IgD-negative memory B cell (primary cell): ENCODE measurements at regions not wholly inside any gene's neighbourhood (a gene's known extent, or its start where the extent isn't known, plus 50 kb on each side); places are given as distances from the start of the nearest gene placed in this dataset.

ENCODE experiments used
- H3K27ac Mint-ChIP-seq, 3 donors: one replicate each; pipeline ENCODE4 v1.8.0; 2020 to 2022; ENCODE audit warnings: mild to moderate bottlenecking in 3 of 3, mixed read lengths in 3 of 3, moderate library complexity in 1 of 3
- H3K27me3 Mint-ChIP-seq: one replicate; pipeline ENCODE4 v1.8.0; 2021; ENCODE audit warnings: mixed read lengths
- H3K36me3 Mint-ChIP-seq: one replicate; pipeline ENCODE4 v1.8.0; 2020; ENCODE audit warnings: mild to moderate bottlenecking, mixed read lengths
- H3K4me1 Mint-ChIP-seq, 3 donors: one replicate each; pipeline ENCODE4 v1.8.0; 2020 to 2022; ENCODE audit warnings: mixed read lengths in 3 of 3, mild to moderate bottlenecking in 1 of 3
- H3K4me3 Mint-ChIP-seq, 4 donors: one replicate each; pipeline ENCODE4 v1.8.0; 2020 to 2022; ENCODE audit warnings: mild to moderate bottlenecking in 4 of 4, mixed read lengths in 4 of 4, moderate library complexity in 3 of 4
- H3K9me3 Mint-ChIP-seq, 3 donors: one replicate each; pipeline ENCODE4 v1.8.0; 2020 to 2021; ENCODE audit warnings: mixed read lengths in 3 of 3, mild to moderate bottlenecking in 1 of 3

GRCh38 chr18:73947180-73947921 lies 200.3 kb downstream of the FBXO15 start:
- H3K27ac Mint-ChIP-seq: no peak overlapping the region
- H3K4me3 Mint-ChIP-seq: no peak overlapping the region
- peaks cover 1% of the 10 kb centered on the region for H3K36me3 Mint-ChIP-seq
- peaks cover 4% of the 10 kb centered on the region for H3K27me3 Mint-ChIP-seq
- no peaks in the 10 kb centered on the region for H3K9me3 Mint-ChIP-seq
- no peaks in the 10 kb centered on the region for H3K4me1 Mint-ChIP-seq

GRCh38 chr18:73945130-73945792 lies 202.4 kb downstream of the FBXO15 start:
- Mint-ChIP-seq H3K4me1 (no peaks in the 10 kb centered on the region), H3K9me3 (no peaks in the 10 kb centered on the region), H3K4me3 (no peak overlapping the region), H3K27me3 (no peaks in the 10 kb centered on the region), H3K36me3 (peaks cover 1% of the 10 kb centered on the region), H3K27ac (no peak overlapping the region)

GRCh38 chr18:73944715-73945114 lies 202.9 kb downstream of the FBXO15 start:
- peaks cover 0 to under 1% (median 0%) of the 10 kb centered on the region in 3 donors for H3K4me1 Mint-ChIP-seq
- peaks cover 1% of the 10 kb centered on the region for H3K36me3 Mint-ChIP-seq
- H3K27ac Mint-ChIP-seq: no peak overlapping the region
- no peaks in the 10 kb centered on the region for H3K9me3 Mint-ChIP-seq
- H3K27me3 Mint-ChIP-seq: no peaks in the 10 kb centered on the region
- no peak overlapping the region for H3K4me3 Mint-ChIP-seq

DNA sequence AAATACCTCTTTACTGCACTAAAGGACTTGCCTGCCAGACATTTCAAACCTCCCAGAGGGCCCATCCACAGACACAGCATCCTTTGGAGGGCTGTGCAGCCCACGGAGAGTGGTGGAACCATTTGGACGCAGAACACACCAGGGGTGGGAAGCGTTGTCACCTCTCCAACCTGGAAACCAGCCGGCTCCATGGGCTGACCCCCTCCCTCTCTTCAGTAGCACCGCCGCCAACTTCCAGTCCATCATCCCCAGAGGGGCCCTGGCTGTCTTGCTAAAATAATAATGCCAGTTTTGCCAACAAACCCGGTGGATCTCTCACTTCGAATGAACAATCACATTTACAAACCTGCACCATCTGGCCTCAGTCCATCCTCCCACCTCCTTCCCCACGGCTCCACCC lies 203.9 kb downstream of the FBXO15 start:
- H3K4me3 Mint-ChIP-seq: no peak overlapping the region
- H3K4me1 Mint-ChIP-seq: peaks cover 0 to 2% (median 0%) of the 10 kb centered on the region in 3 donors
- H3K27ac Mint-ChIP-seq: peak overlapping the region in 1 of 3 donors; percentile 36
- peaks cover 1% of the 10 kb centered on the region for H3K36me3 Mint-ChIP-seq
- H3K9me3 Mint-ChIP-seq: no peaks in the 10 kb centered on the region
- no peaks in the 10 kb centered on the region for H3K27me3 Mint-ChIP-seq

GRCh38 chr18:73942956-73943355 lies 204.7 kb downstream of the FBXO15 start:
- Mint-ChIP-seq H3K27me3 (no peaks in the 10 kb centered on the region), H3K4me1 (peaks cover 0 to 2% (median 0%) of the 10 kb centered on the region in 3 donors), H3K4me3 (no peak overlapping the region), H3K27ac (no peak overlapping the region), H3K36me3 (peaks cover 1% of the 10 kb centered on the region), H3K9me3 (no peaks in the 10 kb centered on the region)

GRCh38 chr18:73942081-73942625 lies 205.5 kb downstream of the FBXO15 start:
- Mint-ChIP-seq H3K9me3 (no peaks in the 10 kb centered on the region), H3K27ac (no peak overlapping the region), H3K4me1 (peaks cover 0 to 2% (median 0%) of the 10 kb centered on the region in 3 donors), H3K27me3 (no peaks in the 10 kb centered on the region), H3K4me3 (no peak overlapping the region), H3K36me3 (peaks cover 1% of the 10 kb centered on the region)

GRCh38 chr18:73940721-73941120 lies 206.9 kb downstream of the FBXO15 start:
- no peaks in the 10 kb centered on the region for H3K27me3 Mint-ChIP-seq
- H3K36me3 Mint-ChIP-seq: peaks cover 1% of the 10 kb centered on the region
- no peak overlapping the region for H3K27ac Mint-ChIP-seq
- H3K9me3 Mint-ChIP-seq: no peaks in the 10 kb centered on the region
- H3K4me1 Mint-ChIP-seq: peaks cover 0 to 2% (median 0%) of the 10 kb centered on the region in 3 donors
- H3K4me3 Mint-ChIP-seq: no peak overlapping the region

DNA sequence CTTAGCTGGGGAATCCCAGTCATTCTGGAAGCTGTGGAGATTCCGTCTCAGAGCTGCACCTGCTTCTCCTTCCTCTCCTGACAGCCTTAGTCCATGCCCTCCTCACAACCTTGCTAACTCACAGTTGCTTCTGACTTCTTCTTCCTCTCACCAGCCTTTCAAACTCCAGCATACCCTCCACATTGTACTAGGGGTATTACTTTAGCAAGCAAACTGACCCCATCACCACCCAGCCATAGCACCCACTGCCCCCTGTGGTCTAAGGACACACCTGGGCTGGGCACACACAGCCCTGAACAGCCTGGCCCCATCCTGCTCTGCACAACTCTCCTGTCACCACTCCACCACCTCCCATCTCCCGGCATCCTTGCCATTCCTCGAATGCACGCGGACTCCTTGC lies 208.2 kb downstream of the FBXO15 start:
- Mint-ChIP-seq H3K27me3 (no peaks in the 10 kb centered on the region), H3K4me1 (peaks cover 0 to 2% (median 0%) of the 10 kb centered on the region in 3 donors), H3K9me3 (peaks cover 0 to 1% (median 0%) of the 10 kb centered on the region in 3 donors), H3K36me3 (peaks cover 1% of the 10 kb centered on the region), H3K4me3 (no peak overlapping the region), H3K27ac (no peak overlapping the region)

DNA sequence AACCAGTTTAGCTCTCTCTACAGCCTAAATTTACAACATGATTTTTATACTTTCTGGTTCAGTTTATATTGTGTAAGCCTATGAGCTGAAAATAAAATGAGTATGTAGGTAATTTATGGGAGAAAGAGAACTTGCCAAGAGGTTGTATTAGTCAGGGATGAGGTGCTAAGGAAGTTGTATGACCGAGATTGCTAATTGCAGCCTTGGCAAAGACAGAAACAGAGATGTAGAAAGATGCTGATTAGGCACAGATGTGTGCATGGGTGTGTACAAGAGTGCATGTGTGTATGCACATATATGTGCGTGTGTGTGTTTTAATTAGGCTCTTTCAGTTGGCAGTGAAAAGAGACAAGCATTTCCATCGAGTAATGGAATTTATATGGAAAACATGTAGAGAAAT lies 213.9 kb downstream of the FBXO15 start:
- Mint-ChIP-seq H3K9me3 (peaks cover 4 to 8% (median 4%) of the 10 kb centered on the region in 3 donors), H3K4me3 (no peak overlapping the region), H3K27ac (no peak overlapping the region), H3K36me3 (peaks cover 1% of the 10 kb centered on the region), H3K4me1 (no peaks in the 10 kb centered on the region), H3K27me3 (no peaks in the 10 kb centered on the region)

DNA sequence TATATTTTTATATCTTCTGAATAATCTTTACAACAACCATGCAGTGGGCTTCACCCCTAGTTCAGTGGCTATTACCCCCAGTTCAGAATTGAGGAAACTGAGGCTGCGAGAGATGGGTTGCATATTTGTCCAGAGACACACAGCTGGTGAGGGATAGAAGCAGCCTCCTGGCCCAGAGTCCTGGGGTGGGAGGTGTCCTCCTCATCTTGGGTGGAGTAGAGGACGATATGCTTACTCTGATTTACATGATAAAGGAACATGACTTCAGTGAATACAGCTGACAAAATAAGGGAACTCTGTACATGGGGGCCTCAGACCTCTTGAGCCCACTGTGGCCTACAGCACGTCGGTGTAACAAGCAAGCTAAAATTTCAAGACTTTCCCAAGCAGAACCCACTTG lies 214.7 kb downstream of the FBXO15 start:
- Mint-ChIP-seq H3K4me3 (no peak overlapping the region), H3K27ac (no peak overlapping the region), H3K4me1 (no peaks in the 10 kb centered on the region), H3K27me3 (no peaks in the 10 kb centered on the region), H3K36me3 (peaks cover 1% of the 10 kb centered on the region), H3K9me3 (peaks cover 4 to 8% (median 4%) of the 10 kb centered on the region in 3 donors)

GRCh38 chr18:73927496-73927895 lies 220.1 kb downstream of the FBXO15 start:
- peaks cover 4 to 6% (median 4%) of the 10 kb centered on the region in 3 donors for H3K9me3 Mint-ChIP-seq
- no peaks in the 10 kb centered on the region for H3K4me1 Mint-ChIP-seq
- H3K36me3 Mint-ChIP-seq: peaks cover 1% of the 10 kb centered on the region
- H3K27ac Mint-ChIP-seq: no peak overlapping the region
- H3K27me3 Mint-ChIP-seq: no peaks in the 10 kb centered on the region
- no peak overlapping the region for H3K4me3 Mint-ChIP-seq

DNA sequence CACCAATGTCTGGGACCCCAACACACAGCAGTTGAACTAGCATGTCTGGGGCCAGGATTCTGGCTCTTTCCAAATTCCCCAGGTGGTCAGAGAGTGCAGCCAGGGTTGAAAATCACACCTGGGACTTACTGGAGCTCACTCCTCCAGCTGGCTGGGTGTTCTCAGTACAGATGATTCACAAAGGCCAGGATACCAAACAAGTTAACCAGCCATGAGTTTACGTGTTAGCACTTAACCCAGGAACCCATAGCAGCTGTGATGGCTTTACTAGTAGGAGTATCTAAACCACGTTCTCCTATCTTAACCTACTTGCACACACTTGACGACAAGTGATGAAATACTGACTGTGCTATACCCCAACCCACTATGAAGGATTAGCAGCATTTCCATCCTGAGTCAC lies 222.8 kb downstream of the FBXO15 start:
- Mint-ChIP-seq H3K9me3 (no peaks in the 10 kb centered on the region), H3K4me1 (no peaks in the 10 kb centered on the region), H3K36me3 (no peaks in the 10 kb centered on the region), H3K27me3 (no peaks in the 10 kb centered on the region), H3K27ac (no peak overlapping the region), H3K4me3 (no peak overlapping the region)

GRCh38 chr18:73924307-73924706 lies 223.3 kb downstream of the FBXO15 start:
- Mint-ChIP-seq H3K27ac (no peak overlapping the region), H3K27me3 (peaks cover 4% of the 10 kb centered on the region), H3K4me3 (no peak overlapping the region), H3K9me3 (no peaks in the 10 kb centered on the region), H3K36me3 (no peaks in the 10 kb centered on the region), H3K4me1 (no peaks in the 10 kb centered on the region)

DNA sequence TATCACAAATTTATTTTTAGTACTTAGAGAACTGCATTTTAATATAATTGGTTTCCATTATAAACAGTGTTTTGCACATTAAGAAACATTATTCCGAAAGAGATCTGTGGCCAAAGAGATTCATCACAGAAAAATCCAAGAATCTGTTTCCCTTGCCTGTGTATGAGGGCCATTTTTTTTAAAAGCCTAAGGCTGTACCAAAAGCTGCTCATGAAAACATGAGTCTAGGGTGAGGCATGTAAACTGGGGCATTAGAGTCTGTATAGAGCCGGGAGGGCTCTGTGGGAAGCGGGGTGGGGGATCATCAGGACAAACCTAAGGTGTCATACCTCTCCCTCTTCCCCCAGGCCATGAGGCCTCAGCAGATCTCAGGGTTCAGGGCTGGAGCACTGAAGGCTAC lies 223.8 kb downstream of the FBXO15 start:
- H3K36me3 Mint-ChIP-seq: no peaks in the 10 kb centered on the region
- H3K27me3 Mint-ChIP-seq: peaks cover 4% of the 10 kb centered on the region
- H3K27ac Mint-ChIP-seq: no peak overlapping the region
- no peaks in the 10 kb centered on the region for H3K4me1 Mint-ChIP-seq
- no peaks in the 10 kb centered on the region for H3K9me3 Mint-ChIP-seq
- H3K4me3 Mint-ChIP-seq: no peak overlapping the region

DNA sequence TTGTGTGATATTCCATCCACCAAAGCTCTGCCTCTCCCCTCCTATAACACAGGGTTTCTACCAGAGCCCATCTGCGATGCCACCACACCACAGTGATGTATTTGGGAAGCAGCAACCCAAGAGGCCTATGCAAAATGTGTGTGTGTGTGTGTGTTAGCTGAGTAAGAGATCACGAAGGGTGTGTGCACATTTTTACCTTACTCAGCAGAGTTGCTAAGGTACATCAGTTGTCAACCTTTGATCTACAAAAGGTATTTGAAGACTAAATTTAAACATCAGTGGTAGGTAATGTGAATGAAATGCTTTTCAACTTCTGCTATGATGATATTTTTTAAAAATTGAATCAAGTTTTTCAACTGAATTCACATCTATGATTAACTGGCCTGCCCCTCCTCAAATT lies 227.6 kb downstream of the FBXO15 start:
- Mint-ChIP-seq H3K36me3 (peaks cover 1% of the 10 kb centered on the region), H3K9me3 (no peaks in the 10 kb centered on the region), H3K27me3 (peaks cover 4% of the 10 kb centered on the region), H3K27ac (no peak overlapping the region), H3K4me3 (no peak overlapping the region), H3K4me1 (no peaks in the 10 kb centered on the region)

DNA sequence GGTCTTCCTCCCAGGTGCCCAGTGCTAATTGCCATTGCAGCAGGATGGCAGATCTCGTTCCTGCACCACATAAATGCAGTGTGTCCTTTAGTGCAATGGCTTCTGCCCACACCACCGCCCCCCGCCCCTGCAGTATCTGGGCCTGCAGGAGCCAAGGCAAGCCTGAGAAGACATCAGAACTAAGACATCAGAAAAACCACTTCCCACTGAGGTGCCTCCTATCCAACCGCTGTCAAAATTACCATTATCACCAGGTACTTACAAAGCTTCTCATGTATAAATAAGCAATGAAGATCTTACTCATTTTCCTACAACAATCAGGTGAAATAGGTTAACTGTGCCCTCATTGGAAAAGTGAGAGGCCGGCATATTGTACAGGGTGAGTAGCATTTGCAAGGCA lies 228.8 kb downstream of the FBXO15 start:
- Mint-ChIP-seq H3K4me3 (no peak overlapping the region), H3K27me3 (peaks cover 4% of the 10 kb centered on the region), H3K27ac (no peak overlapping the region), H3K9me3 (no peaks in the 10 kb centered on the region), H3K36me3 (peaks cover 1% of the 10 kb centered on the region), H3K4me1 (no peaks in the 10 kb centered on the region)
